ENCODE measurements at regions not wholly inside any gene's neighbourhood (a gene's known extent, or its start where the extent isn't known, plus 50 kb on each side); places are given as distances from the start of the nearest gene placed in this dataset.

- H3K9ac ChIP-seq (ENCODE audit: low read length): no peak overlapping the region
- TF ChIP-seq ELF1 (IDR thresholded peaks at IDR 0.05; ENCODE audit: borderline replicate concordance, low read depth) (no peak), CEBPB (IDR thresholded peaks at IDR 0.05; ENCODE audit: low read depth) (no peak), ZBTB33 (IDR thresholded peaks at IDR 0.05; ENCODE audit: extremely low read depth, insufficient replicate concordance, low read length) (no peak), EZH2phosphoT487 (IDR thresholded peaks at IDR 0.05; ENCODE audit: borderline replicate concordance) (no peak), REST (IDR thresholded peaks at IDR 0.05; ENCODE audit: low read depth) (no peak), FOSL1 (IDR thresholded peaks at IDR 0.05; ENCODE audit: low read depth) (no peak), SRF (IDR thresholded peaks at IDR 0.05; ENCODE audit: low read depth) (no peak), POLR2A (IDR thresholded peaks at IDR 0.05; ENCODE audit: borderline replicate concordance, extremely low read depth, insufficient read depth, insufficient read length) (no peak), RAD21 (IDR thresholded peaks at IDR 0.05; ENCODE audit: low read depth) (no peak), POLR2AphosphoS5 (IDR thresholded peaks at IDR 0.05; ENCODE audit: low read depth, low read length) (no peak), MAX (IDR thresholded peaks at IDR 0.05) (no peak), CBX3 (IDR thresholded peaks at IDR 0.05; ENCODE audit: low read depth) (no peak), ZNF274 (IDR thresholded peaks at IDR 0.05; ENCODE audit: low read depth, low read length) (no peak), CTCF (IDR thresholded peaks at IDR 0.05 in 2 of 3, conservative IDR thresholded peaks at IDR 0.05 in 1 of 3; ENCODE audit: borderline replicate concordance in 1 of 3, insufficient read depth in 1 of 3, low read depth in 2 of 3, low read length in 2 of 3) (no peak), SP1 (IDR thresholded peaks at IDR 0.05; ENCODE audit: low read depth) (no peak), TCF7L2 (IDR thresholded peaks at IDR 0.05; ENCODE audit: borderline replicate concordance, extremely low read depth, insufficient read depth, insufficient read length) (no peak), JUND (IDR thresholded peaks at IDR 0.05) (no peak), EGR1 (IDR thresholded peaks at IDR 0.05; ENCODE audit: low read depth) (no peak), YY1 (IDR thresholded peaks at IDR 0.05; ENCODE audit: extremely low read depth, insufficient replicate concordance, low read depth, low read length) (no peak), ATF3 (IDR thresholded peaks at IDR 0.05) (no peak)
- ATAC-seq (no peak), DNase-seq (ENCODE audit: low read depth, low spot score) (no peak)
- H3K9me2 ChIP-seq (ENCODE audit: insufficient read depth): no peaks in the 10 kb centered on the region
- ChIA-PET POLR2A (no interaction called here), CTCF (no interaction called here), RAD21 (ENCODE audit: low non-redundant PET in 1 of 2, low total read pairs in 2 of 2, uncharacterized antibody in 2 of 2, unreplicated experiment in 2 of 2) (no interaction called here)
- no peaks in the 10 kb centered on the region for H3K36me3 ChIP-seq (ENCODE audit: control insufficient read depth in 1 of 2, insufficient read depth in 2 of 2, low read length in 2 of 2)
- no TSS peak for BruUV-seq (replicated peaks)
- H3K27me3 ChIP-seq (ENCODE audit: insufficient read depth, low read length): no peaks in the 10 kb centered on the region
- no peaks in the 10 kb centered on the region for H3K9me3 ChIP-seq (ENCODE audit: control insufficient read depth in 1 of 2, insufficient read depth in 1 of 2, low read depth in 1 of 2, low read length in 2 of 2)
- H3K4me1 ChIP-seq (ENCODE audit: control insufficient read depth in 1 of 2, insufficient read depth in 2 of 2, low read length in 2 of 2): no peaks in the 10 kb centered on the region
- intact Hi-C loops (cut with micrococcal nuclease): no loop called here
- no peaks in the 10 kb centered on the region for H3K79me2 ChIP-seq (ENCODE audit: insufficient read depth, low read length)
- no peaks in the 10 kb centered on the region for H4K20me1 ChIP-seq (ENCODE audit: insufficient read depth)
- no peak overlapping the region for H3K4me2 ChIP-seq (ENCODE audit: low read length)
- no peak overlapping the region for H3K27ac ChIP-seq (ENCODE audit: low read depth, low read length)
- H3K4me3 ChIP-seq (replicated peaks in 1 of 2; ENCODE audit: low read depth in 1 of 2, low read length in 2 of 2): no peak overlapping the region
- H2AFZ ChIP-seq (ENCODE audit: low read depth, low read length, poor library complexity, severe bottlenecking): no peak overlapping the region
Measured at GRCh38 chr6:147684906-147685305, 176.4 kb downstream of the SAMD5 start.
